SH-SY5Y (cell line): ENCODE measurements at regions not wholly inside any gene's neighbourhood (a gene's known extent, or its start where the extent isn't known, plus 50 kb on each side); places are given as distances from the start of the nearest gene placed in this dataset.

Experiments used
- GATA2 ChIP-seq: IDR thresholded peaks from 2 replicates; pipeline ENCODE4 v1.6.1; 2011; ENCODE audit warnings: mild to moderate bottlenecking, low read depth, low read length
- GATA3 ChIP-seq: IDR thresholded peaks from 2 replicates; pipeline ENCODE4 v1.6.1; 2011; ENCODE audit warnings: low read depth, mild to moderate bottlenecking, low read length, moderate library complexity

GRCh38 chr3:72698154-72698917 lies 149.9 kb downstream of the SHQ1 start:
- TF ChIP-seq GATA3: no peak
- no peak for TF ChIP-seq GATA2

DNA sequence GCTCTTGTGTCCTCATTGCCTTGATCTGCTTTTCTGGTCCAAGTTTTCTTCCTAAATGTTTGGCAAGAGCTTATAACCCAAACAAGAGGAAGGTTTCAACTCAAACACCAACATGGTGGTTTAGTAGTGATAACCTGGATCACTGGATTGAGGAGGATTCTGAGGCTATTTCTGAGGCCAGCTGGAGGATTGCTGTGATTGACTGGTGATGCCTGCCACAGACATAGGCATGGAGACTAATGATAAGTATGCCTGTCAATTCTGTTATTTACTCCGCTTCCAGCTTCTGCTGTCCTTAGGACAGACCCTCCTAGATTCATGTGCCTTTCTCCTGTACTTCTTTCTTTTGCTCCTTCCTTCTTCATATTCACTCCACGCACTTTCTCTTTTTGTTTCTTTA lies 150.5 kb downstream of the SHQ1 start:
- TF ChIP-seq GATA2: no peak

- TF ChIP-seq GATA3: no peak
- TF ChIP-seq GATA2: no peak
Measured at GRCh38 chr3:72696815-72697214, 151.4 kb downstream of the SHQ1 start.

DNA sequence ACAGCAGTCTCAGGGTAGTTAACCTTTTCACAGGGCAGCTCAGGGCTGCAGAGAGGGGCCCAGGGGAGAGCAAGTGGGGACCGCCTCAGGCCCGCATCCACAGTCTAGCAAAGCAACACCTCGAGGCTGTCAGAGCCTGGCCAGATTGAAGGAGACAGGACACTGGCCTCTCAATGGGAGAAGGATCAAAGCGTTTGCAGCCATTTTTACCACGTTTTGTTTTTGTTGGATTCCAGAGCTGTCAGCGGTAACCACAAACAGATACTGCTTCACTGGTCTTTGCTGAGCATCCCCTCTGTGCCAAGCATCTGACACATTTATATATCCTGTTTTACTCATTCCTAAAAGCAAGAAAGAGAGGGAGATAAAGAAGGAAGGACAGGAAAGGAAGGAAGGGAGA lies 153.8 kb downstream of the SHQ1 start:
- TF ChIP-seq GATA2 (no peak), GATA3 (no peak)

GRCh38 chr3:72692990-72693389 lies 155.3 kb downstream of the SHQ1 start:
- TF ChIP-seq GATA3: no peak

GRCh38 chr3:72690629-72691028 lies 157.6 kb downstream of the SHQ1 start:
- TF ChIP-seq GATA2: no peak
- no peak for TF ChIP-seq GATA3

GRCh38 chr3:72682936-72683452 lies 165.3 kb downstream of the SHQ1 start:
- TF ChIP-seq GATA2 (no peak), GATA3 (no peak)

- no peak for TF ChIP-seq GATA3
- no peak for TF ChIP-seq GATA2
Measured at GRCh38 chr3:72681598-72681997, 166.6 kb downstream of the SHQ1 start.

DNA sequence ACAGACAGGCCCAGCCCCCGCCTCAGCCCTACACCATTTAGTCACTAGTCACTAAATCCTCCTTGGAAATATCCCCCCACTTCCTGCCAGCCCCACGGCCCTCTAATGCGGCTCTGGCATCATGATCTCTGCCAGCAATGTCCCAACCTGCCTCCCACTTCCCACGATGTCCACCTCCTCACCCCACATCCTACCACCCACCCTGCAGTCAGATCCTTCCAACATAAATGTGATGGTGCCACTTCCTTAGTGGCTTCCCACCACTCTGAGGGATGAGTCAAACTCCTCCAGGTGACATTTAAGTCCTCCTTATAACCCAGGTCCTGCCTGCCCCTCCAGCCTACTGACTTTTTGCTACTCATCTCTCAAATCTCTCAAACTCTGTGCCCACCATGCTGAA lies 167.5 kb downstream of the SHQ1 start:
- TF ChIP-seq GATA2: no peak
- TF ChIP-seq GATA3: no peak

- TF ChIP-seq GATA2 (no peak), GATA3 (no peak)
Measured at GRCh38 chr3:72679540-72680198, 168.6 kb downstream of the SHQ1 start.

GRCh38 chr3:72678867-72679266 lies 169.4 kb downstream of the SHQ1 start:
- no peak for TF ChIP-seq GATA3
- TF ChIP-seq GATA2: no peak

- TF ChIP-seq GATA3 (no peak), GATA2 (no peak)
Measured at GRCh38 chr3:72678380-72678779, 169.9 kb downstream of the SHQ1 start.

DNA sequence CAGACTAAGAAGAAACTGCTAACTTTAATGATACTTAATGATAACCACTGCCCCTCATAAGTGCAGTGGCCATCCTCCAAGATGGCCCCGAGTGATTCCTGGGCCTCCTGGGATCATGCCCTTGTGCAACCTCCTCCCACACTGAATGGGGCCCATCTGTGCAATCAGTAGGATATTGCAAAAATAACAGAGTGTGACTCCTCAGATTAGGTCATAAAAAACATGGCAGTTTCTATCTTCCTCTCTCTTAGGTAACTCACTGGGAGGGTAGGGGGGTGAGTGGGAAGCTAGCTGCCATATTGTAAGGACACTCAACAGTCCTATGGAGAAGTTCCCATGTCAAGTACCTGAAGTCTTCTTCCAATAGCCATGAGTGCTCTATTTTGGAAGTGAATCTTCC lies 173.0 kb downstream of the SHQ1 start:
- TF ChIP-seq GATA3: no peak
- no peak for TF ChIP-seq GATA2

DNA sequence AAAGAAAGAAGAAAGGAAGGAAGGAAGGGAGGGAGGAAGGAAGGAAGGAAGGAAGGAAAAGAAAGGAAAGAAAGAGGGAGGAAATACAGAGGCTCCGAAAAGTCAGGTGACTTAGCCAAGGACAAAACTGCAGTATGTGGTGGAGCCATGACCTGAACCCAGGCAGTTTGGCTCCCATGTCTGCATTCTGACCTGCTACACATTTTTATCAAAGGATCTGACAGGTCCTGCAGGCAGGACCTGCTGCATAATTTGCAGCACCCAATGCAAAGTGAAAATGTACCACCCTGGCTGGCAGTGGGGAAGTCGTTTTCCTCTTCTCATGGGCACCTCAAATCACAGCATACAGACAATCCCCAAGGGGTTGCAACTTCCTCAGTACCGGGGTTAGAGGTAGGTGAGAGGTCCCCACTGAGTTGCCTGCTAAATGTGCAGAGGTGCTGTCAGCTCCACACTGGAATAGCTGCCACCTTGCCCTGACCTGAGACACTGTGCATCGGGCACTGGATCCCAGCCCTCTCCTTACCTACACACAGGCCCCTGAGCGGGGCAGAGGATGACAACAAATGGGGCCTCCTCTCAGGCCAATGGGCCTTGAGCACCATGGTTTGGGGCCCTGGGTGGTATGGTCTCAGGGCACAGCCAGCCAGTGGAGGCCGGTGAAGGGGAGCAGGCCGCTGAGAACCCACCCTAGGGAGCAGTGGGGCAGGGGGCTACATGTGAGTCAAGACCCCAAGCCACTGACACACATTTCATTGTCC lies 175.1 kb downstream of the SHQ1 start:
- TF ChIP-seq GATA3 (no peak), GATA2 (no peak)
